OCI-LY1 (cell line): ENCODE measurements at regions not wholly inside any gene's neighbourhood (a gene's known extent, or its start where the extent isn't known, plus 50 kb on each side); places are given as distances from the start of the nearest gene placed in this dataset.

ENCODE experiments used
- H2AFZ ChIP-seq: fragments of 200-600 bp; sonication (generic), shearing (Covaris generic); 2 replicates; pipeline ENCODE4 v1.6.0; 2014; ENCODE audit warnings: antibody characterized with exemption, mild to moderate bottlenecking, low read length
- H3F3A ChIP-seq: fragments of 200-600 bp; sonication (generic), shearing (Covaris generic); 2 replicates; pipeline ENCODE4 v1.6.0; 2014; ENCODE audit warnings: mild to moderate bottlenecking, antibody characterized with exemption, low read length, moderate library complexity; ENCODE audit not compliant: insufficient read depth
- H3K27ac ChIP-seq: fragments of 200-600 bp; sonication (generic); 2 replicates; pipeline ENCODE4 v1.5.1; 2014; ENCODE audit warnings: low read length, mixed run types, mild to moderate bottlenecking, low read depth; ENCODE audit not compliant: poor library complexity, severe bottlenecking
- H3K27me3 ChIP-seq: fragments of 200-600 bp; sonication (generic); 2 replicates; pipeline ENCODE4 v1.6.0; 2014; ENCODE audit warnings: antibody characterized with exemption, mild to moderate bottlenecking, low read length, moderate library complexity; ENCODE audit not compliant: insufficient read depth
- H3K36me3 ChIP-seq: fragments of 200-600 bp; sonication (generic); 2 replicates; pipeline ENCODE4 v1.6.1; 2014; ENCODE audit warnings: mild to moderate bottlenecking, antibody characterized with exemption, low read length, moderate library complexity, mixed read lengths; ENCODE audit not compliant: insufficient read depth
- H3K4me1 ChIP-seq: fragments of 200-600 bp; sonication (generic); 2 replicates; pipeline ENCODE4 v1.5.1; 2014; ENCODE audit warnings: mild to moderate bottlenecking, low read length, moderate library complexity; ENCODE audit not compliant: insufficient read depth, severe bottlenecking
- H3K4me2 ChIP-seq: fragments of 200-600 bp; sonication (generic), shearing (Covaris generic); 2 replicates; pipeline ENCODE4 v1.6.1; 2014; ENCODE audit warnings: low read length
- H3K4me3 ChIP-seq: fragments of 200-600 bp; sonication (generic); 2 replicates; pipeline ENCODE4 v1.5.1; 2014; ENCODE audit warnings: low read length, low read depth, mild to moderate bottlenecking, mixed read lengths; ENCODE audit not compliant: poor library complexity, severe bottlenecking
- H3K79me2 ChIP-seq: fragments of 200-600 bp; shearing (Covaris generic); 2 replicates; pipeline ENCODE4 v1.6.1; 2016; ENCODE audit warnings: mixed run types, low read length, mixed read lengths; ENCODE audit not compliant: insufficient read depth
- H3K9ac ChIP-seq: fragments of 200-600 bp; sonication (generic), shearing (Covaris generic); 2 replicates; pipeline ENCODE4 v1.6.1; 2014; ENCODE audit warnings: mild to moderate bottlenecking, low read length, mixed read lengths
- H3K9me2 ChIP-seq: fragments of 200-600 bp; sonication (generic), shearing (Covaris generic); 2 replicates; pipeline ENCODE4 v1.6.1; 2014; ENCODE audit warnings: low read depth, mild to moderate bottlenecking, low read length, mixed read lengths
- H3K9me3 ChIP-seq: fragments of 200-600 bp; shearing (Covaris generic); 2 replicates; pipeline ENCODE4 v1.6.1; 2014; ENCODE audit warnings: low read length, mixed read lengths
- H4K20me1 ChIP-seq: fragments of 200-600 bp; sonication (generic), shearing (Covaris generic); 2 replicates; pipeline ENCODE4 v1.6.0; 2016; ENCODE audit warnings: mild to moderate bottlenecking, low read length; ENCODE audit not compliant: insufficient read depth
- EZH2 ChIP-seq: fragments of 200-600 bp; sonication (generic), shearing (Covaris generic); IDR thresholded peaks from 2 replicates; pipeline ENCODE4 v1.8.0; 2017; ENCODE audit warnings: borderline replicate concordance, mixed run types, mild to moderate bottlenecking, antibody characterized with exemption, low read length, moderate library complexity, mixed read lengths
- TF ChIP-seq, protein P1 (sequence below): fragments of 200-600 bp; sonication (generic), shearing (Covaris generic); IDR thresholded peaks from 2 replicates; pipeline ENCODE4 v1.5.1; 2017; ENCODE audit warnings: mild to moderate bottlenecking, antibody characterized with exemption, low read length, moderate library complexity, mixed read lengths

DNA sequence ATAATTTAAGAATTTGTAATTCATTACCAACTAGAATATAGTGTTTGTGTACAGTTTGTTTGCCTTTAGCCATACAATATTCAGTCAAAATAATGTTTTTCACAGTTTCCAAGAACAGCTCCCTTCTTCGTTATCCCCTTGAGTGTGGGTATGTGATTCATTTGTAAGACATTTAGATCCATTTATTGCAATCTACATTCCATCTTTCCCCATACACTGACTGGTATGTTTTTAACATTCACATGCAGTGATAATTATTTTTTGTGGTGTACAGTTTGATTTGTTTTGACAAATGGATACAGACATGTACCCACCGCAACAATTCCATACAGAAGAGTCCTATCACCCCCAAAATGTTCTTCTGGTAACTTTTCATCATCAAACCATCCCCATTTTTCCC is 589.1 kb upstream of the ADAMTS5 start:
- H3K4me1 ChIP-seq = no peaks in the 10 kb centered on the region
- H3K27ac ChIP-seq = no peak overlapping the region
- TF ChIP-seq, protein P1, sequence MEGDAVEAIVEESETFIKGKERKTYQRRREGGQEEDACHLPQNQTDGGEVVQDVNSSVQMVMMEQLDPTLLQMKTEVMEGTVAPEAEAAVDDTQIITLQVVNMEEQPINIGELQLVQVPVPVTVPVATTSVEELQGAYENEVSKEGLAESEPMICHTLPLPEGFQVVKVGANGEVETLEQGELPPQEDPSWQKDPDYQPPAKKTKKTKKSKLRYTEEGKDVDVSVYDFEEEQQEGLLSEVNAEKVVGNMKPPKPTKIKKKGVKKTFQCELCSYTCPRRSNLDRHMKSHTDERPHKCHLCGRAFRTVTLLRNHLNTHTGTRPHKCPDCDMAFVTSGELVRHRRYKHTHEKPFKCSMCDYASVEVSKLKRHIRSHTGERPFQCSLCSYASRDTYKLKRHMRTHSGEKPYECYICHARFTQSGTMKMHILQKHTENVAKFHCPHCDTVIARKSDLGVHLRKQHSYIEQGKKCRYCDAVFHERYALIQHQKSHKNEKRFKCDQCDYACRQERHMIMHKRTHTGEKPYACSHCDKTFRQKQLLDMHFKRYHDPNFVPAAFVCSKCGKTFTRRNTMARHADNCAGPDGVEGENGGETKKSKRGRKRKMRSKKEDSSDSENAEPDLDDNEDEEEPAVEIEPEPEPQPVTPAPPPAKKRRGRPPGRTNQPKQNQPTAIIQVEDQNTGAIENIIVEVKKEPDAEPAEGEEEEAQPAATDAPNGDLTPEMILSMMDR = no peak
- TF ChIP-seq EZH2 = no peak
- no peaks in the 10 kb centered on the region for H3K9me2 ChIP-seq
- H3K27me3 ChIP-seq = no peaks in the 10 kb centered on the region
- no peak overlapping the region for H3K4me2 ChIP-seq
- H3K9ac ChIP-seq = no peak overlapping the region
- no peaks in the 10 kb centered on the region for H4K20me1 ChIP-seq
- no peaks in the 10 kb centered on the region for H3K36me3 ChIP-seq
- no peaks in the 10 kb centered on the region for H3K79me2 ChIP-seq
- no peak overlapping the region for H2AFZ ChIP-seq
- H3K9me3 ChIP-seq = no peaks in the 10 kb centered on the region
- no peak overlapping the region for H3K4me3 ChIP-seq
- H3F3A ChIP-seq = no peaks in the 10 kb centered on the region

DNA sequence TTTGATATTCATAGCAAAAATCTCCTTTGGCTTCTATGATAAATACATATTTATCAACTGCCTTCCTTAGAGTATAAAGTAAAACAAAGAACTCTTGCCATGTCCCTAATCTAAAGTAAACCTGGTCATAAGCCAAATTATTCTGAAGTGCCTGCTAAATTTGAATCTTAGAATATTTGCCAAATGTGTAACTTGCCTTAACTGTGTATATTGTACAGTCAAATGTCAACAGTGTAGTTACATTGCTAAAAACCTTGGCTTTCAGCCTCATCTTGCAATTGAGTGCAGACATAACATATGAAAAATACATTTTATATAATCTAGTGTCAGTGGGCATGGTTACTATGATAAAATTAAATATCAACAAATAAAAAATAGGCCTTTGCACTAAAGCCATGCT is 583.4 kb upstream of the ADAMTS5 start:
- no peak overlapping the region for H3K4me2 ChIP-seq
- H4K20me1 ChIP-seq = no peaks in the 10 kb centered on the region
- no peaks in the 10 kb centered on the region for H3K4me1 ChIP-seq
- H3K79me2 ChIP-seq = no peaks in the 10 kb centered on the region
- no peak overlapping the region for H2AFZ ChIP-seq
- no peak overlapping the region for H3K9ac ChIP-seq
- no peaks in the 10 kb centered on the region for H3K9me2 ChIP-seq
- H3K4me3 ChIP-seq = no peak overlapping the region
- TF ChIP-seq EZH2 = no peak
- TF ChIP-seq, protein P1 = no peak
- no peak overlapping the region for H3K27ac ChIP-seq
- H3K27me3 ChIP-seq = no peaks in the 10 kb centered on the region
- H3K9me3 ChIP-seq = no peaks in the 10 kb centered on the region
- H3K36me3 ChIP-seq = no peaks in the 10 kb centered on the region
- H3F3A ChIP-seq = no peaks in the 10 kb centered on the region

DNA sequence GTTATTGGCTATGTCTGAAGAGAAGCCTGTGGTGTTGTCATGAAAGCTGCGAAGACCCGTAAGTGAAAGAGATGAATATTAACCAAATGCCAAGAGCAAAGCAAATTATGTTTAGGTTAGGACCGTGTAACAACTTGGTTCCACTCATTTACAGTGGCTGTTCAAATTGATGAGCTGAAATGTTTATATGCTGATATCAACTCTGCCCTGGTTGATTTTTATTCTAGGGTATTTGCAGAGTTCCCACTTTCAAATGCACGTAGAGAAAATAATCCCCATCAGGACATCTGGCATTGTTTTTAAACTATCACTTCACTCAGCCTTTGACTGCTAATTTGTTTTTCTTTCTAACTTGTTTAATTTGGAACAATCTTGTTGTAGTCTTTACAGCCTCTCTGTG is 581.6 kb upstream of the ADAMTS5 start:
- Histone ChIP-seq H4K20me1 (no peaks in the 10 kb centered on the region), H3F3A (no peaks in the 10 kb centered on the region), H3K4me1 (no peaks in the 10 kb centered on the region), H3K27ac (no peak overlapping the region), H3K9ac (no peak overlapping the region), H3K9me2 (no peaks in the 10 kb centered on the region), H3K4me3 (no peak overlapping the region), H3K27me3 (no peaks in the 10 kb centered on the region), H3K36me3 (no peaks in the 10 kb centered on the region), H3K9me3 (no peaks in the 10 kb centered on the region), H3K4me2 (no peak overlapping the region), H3K79me2 (no peaks in the 10 kb centered on the region), H2AFZ (no peak overlapping the region)
- no peak for TF ChIP-seq EZH2
- TF ChIP-seq, protein P1 = no peak
